ENCODE measurements at regions not wholly inside any gene's neighbourhood (a gene's known extent, or its start where the extent isn't known, plus 50 kb on each side); places are given as distances from the start of the nearest gene placed in this dataset.

- no peaks in the 10 kb centered on the region for H3K27me3 ChIP-seq (ENCODE audit: control insufficient read depth, insufficient read depth, low read length)
- FAIRE-seq (no peak), DNase-seq (ENCODE audit: low read depth) (no peak)
- no peak for TF ChIP-seq CTCF (IDR thresholded peaks at IDR 0.05; ENCODE audit: insufficient read depth, low read length, severe bottlenecking)
- no peak overlapping the region for H3K4me3 ChIP-seq (ENCODE audit: low read depth, low read length)
- H3K36me3 ChIP-seq (ENCODE audit: control insufficient read depth, insufficient read depth, low read length): no peaks in the 10 kb centered on the region
Observed at GRCh38 chr14:80315681-80316080, 104.4 kb upstream of the DIO2 start.

GRCh38 chr14:80313806-80314205 lies 102.5 kb upstream of the DIO2 start:
- Histone ChIP-seq H3K27me3 (ENCODE audit: control insufficient read depth, insufficient read depth, low read length) (no peaks in the 10 kb centered on the region), H3K4me3 (ENCODE audit: low read depth, low read length) (no peak overlapping the region), H3K36me3 (ENCODE audit: control insufficient read depth, insufficient read depth, low read length) (no peaks in the 10 kb centered on the region)
- DNase-seq (ENCODE audit: low read depth) (no peak), FAIRE-seq (no peak)
- TF ChIP-seq CTCF (IDR thresholded peaks at IDR 0.05; ENCODE audit: insufficient read depth, low read length, severe bottlenecking): no peak

- FAIRE-seq (no peak), DNase-seq (ENCODE audit: low read depth) (no peak)
- H3K4me3 ChIP-seq (ENCODE audit: low read depth, low read length): no peak overlapping the region
- H3K36me3 ChIP-seq (ENCODE audit: control insufficient read depth, insufficient read depth, low read length): no peaks in the 10 kb centered on the region
- H3K27me3 ChIP-seq (ENCODE audit: control insufficient read depth, insufficient read depth, low read length): no peaks in the 10 kb centered on the region
- no peak for TF ChIP-seq CTCF (IDR thresholded peaks at IDR 0.05; ENCODE audit: insufficient read depth, low read length, severe bottlenecking)
Observed at GRCh38 chr14:80310938-80311750, 99.8 kb upstream of the DIO2 start.

- H3K27me3 ChIP-seq (ENCODE audit: control insufficient read depth, insufficient read depth, low read length): no peaks in the 10 kb centered on the region
- no peak overlapping the region for H3K4me3 ChIP-seq (ENCODE audit: low read depth, low read length)
- FAIRE-seq (no peak), DNase-seq (ENCODE audit: low read depth) (peak; percentile 17)
- H3K36me3 ChIP-seq (ENCODE audit: control insufficient read depth, insufficient read depth, low read length): no peaks in the 10 kb centered on the region
- TF ChIP-seq CTCF (IDR thresholded peaks at IDR 0.05; ENCODE audit: insufficient read depth, low read length, severe bottlenecking): no peak
Observed at GRCh38 chr14:80304125-80304766, 92.9 kb upstream of the DIO2 start.

GRCh38 chr14:80300351-80300750 lies 89.0 kb upstream of the DIO2 start:
- DNase-seq (ENCODE audit: low read depth): no peak
- H3K36me3 ChIP-seq (ENCODE audit: control insufficient read depth, insufficient read depth, low read length): no peaks in the 10 kb centered on the region
- FAIRE-seq: no peak
- H3K27me3 ChIP-seq (ENCODE audit: control insufficient read depth, insufficient read depth, low read length): no peaks in the 10 kb centered on the region
- no peak overlapping the region for H3K4me3 ChIP-seq (ENCODE audit: low read depth, low read length)
- no peak for TF ChIP-seq CTCF (IDR thresholded peaks at IDR 0.05; ENCODE audit: insufficient read depth, low read length, severe bottlenecking)

All from bronchial epithelial cell (primary cell).